Hematopoietic multipotent progenitor cell treated with erythropoietin and hydrocortisone succinate and interleukin-3 and kit ligand, for 15 days (in vitro differentiated cells): ENCODE measurements at regions not wholly inside any gene's neighbourhood (a gene's known extent, or its start where the extent isn't known, plus 50 kb on each side); places are given as distances from the start of the nearest gene placed in this dataset.
"Not testable (repeated sequence)": the region's sequence is repeated elsewhere in the genome, so short reads cannot be mapped to it uniquely, and the experiment has no call there.

Experiments used
- DNase-seq: peaks from one replicate; pipeline ENCODE4 v3.0.0-alpha.2; 2015; ENCODE audit warnings: low spot score

- DNase-seq: no peak
Measured at GRCh38 chr4:126354784-126355183, 1040.0 kb downstream of the FAT4 start.

- DNase-seq: no peak
Measured at GRCh38 chr4:126358041-126358440, 1043.3 kb downstream of the FAT4 start.

GRCh38 chr4:126361287-126361686, 1046.5 kb downstream of the FAT4 start:
- DNase-seq: no peak

GRCh38 chr4:126364311-126364911, 1049.7 kb downstream of the FAT4 start:
- no peak for DNase-seq

- DNase-seq: no peak
Measured at GRCh38 chr4:126369076-126369475, 1054.3 kb downstream of the FAT4 start.

- no peak for DNase-seq
Measured at GRCh38 chr4:126372634-126373033, 1057.9 kb downstream of the FAT4 start.

GRCh38 chr4:126375462-126376054, 1060.8 kb downstream of the FAT4 start:
- no peak for DNase-seq

GRCh38 chr4:126385954-126386353, 1071.2 kb downstream of the FAT4 start:
- DNase-seq: no peak

GRCh38 chr4:126386512-126386911, 1071.8 kb downstream of the FAT4 start:
- DNase-seq: no peak

- DNase-seq: no peak
Measured at GRCh38 chr4:126395664-126396063, 1080.9 kb downstream of the FAT4 start.

GRCh38 chr4:126396121-126396520, 1081.4 kb downstream of the FAT4 start:
- no peak for DNase-seq

- DNase-seq: no peak
Measured at GRCh38 chr4:126396703-126397102, 1081.9 kb downstream of the FAT4 start.

- no peak for DNase-seq
Measured at GRCh38 chr4:126404549-126404948, 1089.8 kb downstream of the FAT4 start.

- DNase-seq: no peak
Measured at GRCh38 chr4:126405369-126405982, 1090.7 kb downstream of the FAT4 start.

- DNase-seq: no peak
Measured at GRCh38 chr4:126409746-126410145, 1095.0 kb downstream of the FAT4 start.

GRCh38 chr4:126411047-126411446, 1096.3 kb downstream of the FAT4 start:
- no peak for DNase-seq

GRCh38 chr4:126412310-126412709, 1097.6 kb downstream of the FAT4 start:
- not testable (repeated sequence) for DNase-seq

GRCh38 chr4:126414741-126415140, 1100.0 kb downstream of the FAT4 start:
- no peak for DNase-seq

- no peak for DNase-seq
Measured at GRCh38 chr4:126419266-126419665, 1104.5 kb downstream of the FAT4 start.

- no peak for DNase-seq
Measured at GRCh38 chr4:126427853-126428252, 1113.1 kb downstream of the FAT4 start.

- no peak for DNase-seq
Measured at GRCh38 chr4:126431049-126431448, 1116.3 kb downstream of the FAT4 start.

- DNase-seq: no peak
Measured at GRCh38 chr4:126435491-126435890, 1120.7 kb downstream of the FAT4 start.

GRCh38 chr4:126440297-126440696, 1125.5 kb downstream of the FAT4 start:
- DNase-seq: no peak
